Stimulated activated CD4-positive, alpha-beta T cell treated with anti-CD3 and anti-CD28 coated beads, Interleukin-1b, Interleukin-23, amount 100 ng/mL, for 4 hours (primary cell): ENCODE measurements at regions not wholly inside any gene's neighbourhood (a gene's known extent, or its start where the extent isn't known, plus 50 kb on each side); places are given as distances from the start of the nearest gene placed in this dataset.

Experiments used
- DNase-seq, 2 donors: peaks; one replicate each; pipeline ENCODE4 v3.0.0-alpha.2; 2020; ENCODE audit warnings: low read depth in 2 of 2

- no peak for DNase-seq
Measured at GRCh38 chr18:78769502-78770105, 210.0 kb upstream of the SALL3 start.

GRCh38 chr18:78770139-78770822 lies 209.3 kb upstream of the SALL3 start:
- DNase-seq: no peak

- DNase-seq: no peak
Measured at GRCh38 chr18:78770823-78771139, 208.8 kb upstream of the SALL3 start.

- DNase-seq: no peak
Measured at GRCh38 chr18:78771496-78772359, 207.9 kb upstream of the SALL3 start.

- DNase-seq: no peak
Measured at GRCh38 chr18:78772360-78773302, 207.0 kb upstream of the SALL3 start.

GRCh38 chr18:78773303-78773755 lies 206.3 kb upstream of the SALL3 start:
- no peak for DNase-seq

GRCh38 chr18:78773819-78774218 lies 205.8 kb upstream of the SALL3 start:
- no peak for DNase-seq

- no peak for DNase-seq
Measured at GRCh38 chr18:78774741-78775141, 204.9 kb upstream of the SALL3 start.

- DNase-seq: no peak
Measured at GRCh38 chr18:78776151-78776550, 203.5 kb upstream of the SALL3 start.

GRCh38 chr18:78776706-78777285 lies 202.8 kb upstream of the SALL3 start:
- no peak for DNase-seq

- no peak for DNase-seq
Measured at GRCh38 chr18:78777992-78778391, 201.6 kb upstream of the SALL3 start.

- no peak for DNase-seq
Measured at GRCh38 chr18:78778651-78779050, 201.0 kb upstream of the SALL3 start.

- no peak for DNase-seq
Measured at GRCh38 chr18:78779996-78780718, 199.5 kb upstream of the SALL3 start.

- DNase-seq: no peak
Measured at GRCh38 chr18:78780719-78781600, 198.7 kb upstream of the SALL3 start.

GRCh38 chr18:78781601-78781960 lies 198.0 kb upstream of the SALL3 start:
- DNase-seq: no peak

- DNase-seq: no peak
Measured at GRCh38 chr18:78782951-78783563, 196.6 kb upstream of the SALL3 start.

GRCh38 chr18:78783564-78783960 lies 196.1 kb upstream of the SALL3 start:
- no peak for DNase-seq

GRCh38 chr18:78784861-78785260 lies 194.8 kb upstream of the SALL3 start:
- no peak for DNase-seq

- no peak for DNase-seq
Measured at GRCh38 chr18:78785706-78786105, 193.9 kb upstream of the SALL3 start.
